H1 (cell line): ENCODE measurements at regions not wholly inside any gene's neighbourhood (a gene's known extent, or its start where the extent isn't known, plus 50 kb on each side); places are given as distances from the start of the nearest gene placed in this dataset.

ENCODE experiments used
- CTCF ChIA-PET: fragments of 300-600 bp; sonication (Branson Sonifier 250); formaldehyde crosslinking; loops from one replicate; lab custom pipeline; 2021; ENCODE audit not compliant: partially characterized antibody; lab: Charles Lee
- POLR2A ChIA-PET: fragments of 300-600 bp; sonication (Branson Sonifier 250); formaldehyde crosslinking; loops from one replicate; lab custom pipeline; 2021; ENCODE audit warnings: inconsistent platforms; ENCODE audit not compliant: partially characterized antibody; lab: Charles Lee
- DNase-seq, 2 experiments: peaks; one replicate each; pipeline versions ENCODE4 v3.0.0 to v3.0.0-alpha.2; 2010 to 2022; ENCODE audit warnings: low spot score in 2 of 2, low read depth in 1 of 2, mixed read lengths in 1 of 2
- FAIRE-seq: peaks from 2 replicates; lab custom pipeline; 2011; peaks lifted over from hg19 to GRCh38; lab: Jason Lieb, UNC
- H2AFZ ChIP-seq: 2 replicates; pipeline ENCODE4 v1.8.1; 2012; ENCODE audit warnings: low read length, inconsistent platforms
- H2AK5ac ChIP-seq: 2 replicates; pipeline ENCODE4 v1.6.1; 2013; ENCODE audit warnings: low read depth, low read length
- H2BK120ac ChIP-seq: replicated peaks from 2 replicates; pipeline ENCODE3; 2013; ENCODE audit warnings: low read depth, low read length, inconsistent platforms
- H2BK12ac ChIP-seq: 2 replicates; pipeline ENCODE4 v1.6.1; 2013; ENCODE audit warnings: low read depth, low read length
- H2BK15ac ChIP-seq: 2 replicates; pipeline ENCODE4 v1.6.1; 2013; ENCODE audit warnings: low read length
- H2BK20ac ChIP-seq: 2 replicates; pipeline ENCODE4 v1.6.1; 2013; ENCODE audit warnings: low read length
- H2BK5ac ChIP-seq: 2 replicates; pipeline ENCODE4 v1.6.1; 2013; ENCODE audit warnings: low read depth, low read length
- H3K14ac ChIP-seq: 2 replicates; pipeline ENCODE4 v1.6.1; 2013; ENCODE audit warnings: inconsistent platforms; ENCODE audit not compliant: insufficient read length
- H3K18ac ChIP-seq: 2 replicates; pipeline ENCODE4 v1.6.1; 2013; ENCODE audit warnings: low read length; ENCODE audit errors: extremely low read depth
- H3K23ac ChIP-seq: 2 replicates; pipeline ENCODE4 v1.6.1; 2013; ENCODE audit warnings: inconsistent platforms; ENCODE audit not compliant: insufficient read length
- H3K23me2 ChIP-seq: 2 replicates; pipeline ENCODE4 v1.6.1; 2013; ENCODE audit warnings: low read depth, low read length
- H3K27ac ChIP-seq: 2 replicates; pipeline ENCODE4 v1.6.1; 2011; ENCODE audit warnings: low read depth, low read length, inconsistent platforms
- H3K27me3 ChIP-seq, 4 experiments: replicated peaks in 1 of 4; 1 replicate in 1 of 4; 2 replicates in 3 of 4; pipeline versions ENCODE4 v1.6.1 to v1.8.1; 2011 to 2013; ENCODE audit warnings: low read length in 3 of 4, mild to moderate bottlenecking in 3 of 4, inconsistent platforms in 2 of 4, mixed read lengths in 2 of 4, moderate library complexity in 1 of 4; ENCODE audit not compliant: control insufficient read depth in 3 of 4, insufficient read depth in 3 of 4; ENCODE audit errors: extremely low read depth in 1 of 4
- H3K36me3 ChIP-seq, 4 experiments: 2 replicates each; pipeline versions ENCODE4 v1.6.1 to v1.8.1; 2011 to 2013; ENCODE audit warnings: mild to moderate bottlenecking in 4 of 4, low read length in 3 of 4, moderate library complexity in 2 of 4, control low read depth in 1 of 4, inconsistent platforms in 1 of 4; ENCODE audit not compliant: insufficient read depth in 4 of 4, control insufficient read depth in 2 of 4
- H3K4ac ChIP-seq: replicated peaks from 2 replicates; pipeline ENCODE3; 2013; ENCODE audit warnings: low read length, low read depth, mixed read lengths, inconsistent platforms; ENCODE audit not compliant: insufficient read length
- H3K4me1 ChIP-seq, 4 experiments: replicated peaks in 1 of 4; 1 replicate in 1 of 4; 2 replicates in 3 of 4; pipeline versions ENCODE4 v1.6.1 to v1.8.1; 2011 to 2013; ENCODE audit warnings: low read length in 3 of 4, inconsistent platforms in 2 of 4, mixed read lengths in 1 of 4; ENCODE audit not compliant: insufficient read depth in 4 of 4, control insufficient read depth in 3 of 4
- H3K4me2 ChIP-seq, 2 experiments: 2 replicates each; pipeline versions ENCODE4 v1.6.1 to v1.8.1; 2011 to 2013; ENCODE audit warnings: low read depth in 2 of 2, low read length in 2 of 2, control low read depth in 1 of 2, inconsistent platforms in 1 of 2, mild to moderate bottlenecking in 1 of 2; ENCODE audit not compliant: insufficient read depth in 1 of 2
- H3K4me3 ChIP-seq, 4 experiments: fragments of 200-600, 300-600 bp in 1 of 4; sonication (generic), shearing (Covaris generic), sonication (Bioruptor Twin) in 1 of 4; 2 replicates each; pipeline versions ENCODE4 v1.5.1 to v1.8.1; 2011 to 2016; ENCODE audit warnings: low read length in 4 of 4, low read depth in 3 of 4, control low read depth in 2 of 4, inconsistent platforms in 2 of 4, mild to moderate bottlenecking in 2 of 4, mixed read lengths in 1 of 4, moderate library complexity in 1 of 4; ENCODE audit not compliant: insufficient read depth in 2 of 4; ENCODE audit errors: extremely low read depth in 1 of 4
- H3K56ac ChIP-seq: replicated peaks from 2 replicates; pipeline ENCODE3; 2013; ENCODE audit warnings: low read depth, mild to moderate bottlenecking, mixed read lengths, low read length, inconsistent platforms; ENCODE audit not compliant: insufficient read length
- H3K79me1 ChIP-seq: 2 replicates; pipeline ENCODE4 v1.6.1; 2013; ENCODE audit warnings: low read depth, low read length, control low read depth
- H3K79me2 ChIP-seq, 2 experiments: 2 replicates each; pipeline versions ENCODE4 v1.6.1 to v1.8.1; 2012 to 2013; ENCODE audit warnings: low read length in 2 of 2, mild to moderate bottlenecking in 2 of 2, inconsistent platforms in 1 of 2; ENCODE audit not compliant: insufficient read depth in 2 of 2, control insufficient read depth in 1 of 2
- H3K9ac ChIP-seq, 4 experiments: replicated peaks in 1 of 4; 1 replicate in 1 of 4; 2 replicates in 3 of 4; pipeline versions ENCODE4 v1.6.1 to v1.8.1; 2011 to 2013; ENCODE audit warnings: low read depth in 3 of 4, low read length in 3 of 4, control low read depth in 2 of 4, mild to moderate bottlenecking in 2 of 4, moderate library complexity in 2 of 4, inconsistent platforms in 1 of 4; ENCODE audit errors: extremely low read depth in 1 of 4
- H3K9me3 ChIP-seq, 2 experiments: 2 replicates each; pipeline versions ENCODE4 v1.6.1 to v1.8.1; 2012 to 2013; ENCODE audit warnings: mild to moderate bottlenecking in 2 of 2, moderate library complexity in 2 of 2, control low read depth in 1 of 2, inconsistent platforms in 1 of 2, low read depth in 1 of 2, low read length in 1 of 2, mixed read lengths in 1 of 2; ENCODE audit not compliant: insufficient read depth in 2 of 2
- H4K20me1 ChIP-seq, 2 experiments: replicated peaks in 1 of 2; 2 replicates each; pipeline versions ENCODE3 to v1.8.1; 2011 to 2013; ENCODE audit warnings: inconsistent platforms in 2 of 2, low read length in 2 of 2, mild to moderate bottlenecking in 1 of 2; ENCODE audit not compliant: insufficient read depth in 2 of 2, control insufficient read depth in 1 of 2
- H4K5ac ChIP-seq: 2 replicates; pipeline ENCODE4 v1.6.1; 2013; ENCODE audit warnings: low read length, low read depth, mixed read lengths, inconsistent platforms; ENCODE audit not compliant: insufficient read length
- H4K8ac ChIP-seq: 2 replicates; pipeline ENCODE4 v1.8.0; 2013; ENCODE audit warnings: mild to moderate bottlenecking, moderate library complexity, low read length, inconsistent platforms; ENCODE audit not compliant: insufficient read depth; ENCODE audit errors: extremely low read depth
- H4K91ac ChIP-seq: replicated peaks from 2 replicates; pipeline ENCODE3; 2013; ENCODE audit warnings: low read length, mixed read lengths, inconsistent platforms; ENCODE audit not compliant: insufficient read length
- EP300 ChIP-seq, 2 experiments: IDR thresholded peaks; 1 replicate in 1 of 2; 2 replicates in 1 of 2; pipeline ENCODE4 v1.6.1; 2011 to 2012; ENCODE audit warnings: low read depth in 2 of 2, low read length in 2 of 2, mild to moderate bottlenecking in 2 of 2, borderline replicate concordance in 1 of 2, inconsistent platforms in 1 of 2, moderate library complexity in 1 of 2
- GTF2F1 ChIP-seq: IDR thresholded peaks from 2 replicates; pipeline ENCODE4 v1.6.1; 2012; ENCODE audit warnings: low read depth, low read length, improper control_type of control experiment, borderline replicate concordance
- KDM5A ChIP-seq: fragments of 200-600 bp; IDR thresholded peaks from 2 replicates; pipeline ENCODE4 v1.7.1; 2012; ENCODE audit warnings: mild to moderate bottlenecking, low read length, inconsistent platforms, mixed read lengths
- MAFK ChIP-seq: IDR thresholded peaks from 2 replicates; pipeline ENCODE4 v1.6.1; 2012; ENCODE audit warnings: low read depth, mild to moderate bottlenecking, improper control_type of control experiment, low read length
- POLR2AphosphoS5 ChIP-seq: IDR thresholded peaks from 2 replicates; pipeline ENCODE4 v1.6.1; 2011; ENCODE audit warnings: low read depth, low read length
- RNF2 ChIP-seq: fragments of 200-900, 300-1000 bp; sonication (generic); IDR thresholded peaks from 2 replicates; pipeline ENCODE4 v1.7.1; 2016; ENCODE audit warnings: borderline replicate concordance, low read depth, mild to moderate bottlenecking, antibody characterized with exemption, low read length; ENCODE audit not compliant: poor library complexity, severe bottlenecking; ENCODE audit errors: missing control alignments
- SUZ12 ChIP-seq: fragments of 200-600 bp; sonication (generic); IDR thresholded peaks from 2 replicates; pipeline ENCODE4 v1.6.1; 2012; ENCODE audit warnings: mild to moderate bottlenecking, inconsistent platforms, low read length, moderate library complexity, mixed read lengths
- TAF1 ChIP-seq: IDR thresholded peaks from 2 replicates; pipeline ENCODE4 v1.6.1; 2011; ENCODE audit warnings: mild to moderate bottlenecking, low read depth, low read length
- WGBS, 2 experiments: shearing (Covaris generic) in 1 of 2; methylation state at CpG; one replicate each; pipeline versions ENCODE4 v1.1.6 to v1.1.7; 2013 to 2015; ENCODE audit warnings: low lambda C conversion rate in 2 of 2, mixed read lengths in 2 of 2, inconsistent platforms in 1 of 2, low coverage in 1 of 2, missing lambda C conversion rate in 1 of 2; ENCODE audit not compliant: insufficient replicate concordance in 2 of 2, insufficient coverage in 1 of 2, insufficient read length in 1 of 2; ENCODE audit errors: extremely low coverage in 1 of 2, missing lambda C conversion rate in 1 of 2; 5-methylcytosine and 5-hydroxymethylcytosine counted together
- TF ChIP-seq, protein P1 (sequence below), 3 experiments: IDR thresholded peaks; 1 replicate in 2 of 3; 2 replicates in 1 of 3; pipeline versions ENCODE4 v1.5.1 to v1.6.1; 2011; ENCODE audit warnings: low read length in 3 of 3, mild to moderate bottlenecking in 3 of 3, inconsistent platforms in 2 of 3, low read depth in 1 of 3, moderate library complexity in 1 of 3; ENCODE audit not compliant: insufficient read depth in 1 of 3; ENCODE audit errors: control extremely low read depth in 1 of 3
- TF ChIP-seq, protein P2 (sequence below): IDR thresholded peaks from 2 replicates; pipeline ENCODE4 v1.6.1; 2012; ENCODE audit warnings: inconsistent platforms
- TF ChIP-seq, protein P3 (sequence below): IDR thresholded peaks from 2 replicates; pipeline ENCODE4 v1.6.1; 2011; ENCODE audit warnings: low read depth, mild to moderate bottlenecking, low read length; ENCODE audit not compliant: insufficient read depth

DNA sequence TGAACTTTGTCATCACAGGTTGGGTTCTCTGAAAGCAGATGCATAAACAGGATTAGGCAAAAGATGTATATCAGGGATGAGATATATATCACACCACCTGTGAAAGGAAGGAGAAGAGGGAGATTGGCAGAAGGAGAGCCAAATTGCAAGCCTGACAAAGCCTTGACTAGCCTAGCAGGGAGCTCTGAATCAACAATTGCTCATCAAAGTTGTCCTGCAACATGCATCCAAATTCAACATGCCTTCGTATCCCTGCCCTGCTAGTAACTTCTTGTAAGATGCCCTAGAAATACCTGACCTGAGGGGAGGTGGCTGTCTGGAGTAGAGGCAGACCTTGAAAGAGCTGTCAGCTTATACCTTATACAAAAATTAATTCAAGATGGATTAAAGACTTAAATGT, 207.1 kb upstream of the HTR1E start:
- no peak overlapping the region for H3K14ac ChIP-seq
- WGBS, 2 experiments = 67% methylated on average over 1 of the region's 1 CpG; no CpG with 5 or more reads in 1 of the 2 experiments
- H3K18ac ChIP-seq = no peak overlapping the region
- H3K27me3 ChIP-seq = no peaks in the 10 kb centered on the region
- no peak overlapping the region for H3K23ac ChIP-seq
- no peaks in the 10 kb centered on the region for H3K36me3 ChIP-seq
- H3K4ac ChIP-seq = no peak overlapping the region
- H4K5ac ChIP-seq = no peak overlapping the region
- H2BK20ac ChIP-seq = no peak overlapping the region
- H3K23me2 ChIP-seq = no peaks in the 10 kb centered on the region
- no peak overlapping the region for H2BK15ac ChIP-seq
- H2AK5ac ChIP-seq = no peak overlapping the region
- H3K9ac ChIP-seq = no peak overlapping the region
- no peak overlapping the region for H3K56ac ChIP-seq
- H3K9me3 ChIP-seq = peaks cover 3 to 13% of the 10 kb centered on the region in 2 experiments; a peak in 2 of 4 replicates
- H4K91ac ChIP-seq = no peak overlapping the region
- H2BK5ac ChIP-seq = no peak overlapping the region
- no peaks in the 10 kb centered on the region for H4K20me1 ChIP-seq
- H2AFZ ChIP-seq = no peak overlapping the region
- H3K4me1 ChIP-seq = no peaks in the 10 kb centered on the region
- no peak overlapping the region for H3K27ac ChIP-seq
- FAIRE-seq (no peak), DNase-seq (no peak)
- no peak overlapping the region for H2BK12ac ChIP-seq
- no peaks in the 10 kb centered on the region for H3K79me1 ChIP-seq
- no peaks in the 10 kb centered on the region for H3K79me2 ChIP-seq
- no peak overlapping the region for H2BK120ac ChIP-seq
- ChIA-PET CTCF (no interaction called here), POLR2A (no interaction called here)
- H3K4me2 ChIP-seq = no peak overlapping the region
- no peak overlapping the region for H4K8ac ChIP-seq
- H3K4me3 ChIP-seq = no peak overlapping the region
- TF ChIP-seq EP300 (IDR thresholded peaks at IDR 0.05; ENCODE audit: borderline replicate concordance in 1 of 2, low read depth in 2 of 2, low read length in 2 of 2) (no peak), RNF2 (no peak), KDM5A (no peak), SUZ12 (no peak), GTF2F1 (no peak), POLR2AphosphoS5 (no peak), TAF1 (no peak), MAFK (no peak)
- TF ChIP-seq, protein P1, sequence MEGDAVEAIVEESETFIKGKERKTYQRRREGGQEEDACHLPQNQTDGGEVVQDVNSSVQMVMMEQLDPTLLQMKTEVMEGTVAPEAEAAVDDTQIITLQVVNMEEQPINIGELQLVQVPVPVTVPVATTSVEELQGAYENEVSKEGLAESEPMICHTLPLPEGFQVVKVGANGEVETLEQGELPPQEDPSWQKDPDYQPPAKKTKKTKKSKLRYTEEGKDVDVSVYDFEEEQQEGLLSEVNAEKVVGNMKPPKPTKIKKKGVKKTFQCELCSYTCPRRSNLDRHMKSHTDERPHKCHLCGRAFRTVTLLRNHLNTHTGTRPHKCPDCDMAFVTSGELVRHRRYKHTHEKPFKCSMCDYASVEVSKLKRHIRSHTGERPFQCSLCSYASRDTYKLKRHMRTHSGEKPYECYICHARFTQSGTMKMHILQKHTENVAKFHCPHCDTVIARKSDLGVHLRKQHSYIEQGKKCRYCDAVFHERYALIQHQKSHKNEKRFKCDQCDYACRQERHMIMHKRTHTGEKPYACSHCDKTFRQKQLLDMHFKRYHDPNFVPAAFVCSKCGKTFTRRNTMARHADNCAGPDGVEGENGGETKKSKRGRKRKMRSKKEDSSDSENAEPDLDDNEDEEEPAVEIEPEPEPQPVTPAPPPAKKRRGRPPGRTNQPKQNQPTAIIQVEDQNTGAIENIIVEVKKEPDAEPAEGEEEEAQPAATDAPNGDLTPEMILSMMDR (IDR thresholded peaks at IDR 0.05; ENCODE audit: control extremely low read depth in 1 of 3, insufficient read depth in 1 of 3, low read depth in 1 of 3, low read length in 3 of 3) = no peak
- TF ChIP-seq, protein P2, sequence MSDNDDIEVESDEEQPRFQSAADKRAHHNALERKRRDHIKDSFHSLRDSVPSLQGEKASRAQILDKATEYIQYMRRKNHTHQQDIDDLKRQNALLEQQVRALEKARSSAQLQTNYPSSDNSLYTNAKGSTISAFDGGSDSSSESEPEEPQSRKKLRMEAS = no peak
- TF ChIP-seq, protein P3, sequence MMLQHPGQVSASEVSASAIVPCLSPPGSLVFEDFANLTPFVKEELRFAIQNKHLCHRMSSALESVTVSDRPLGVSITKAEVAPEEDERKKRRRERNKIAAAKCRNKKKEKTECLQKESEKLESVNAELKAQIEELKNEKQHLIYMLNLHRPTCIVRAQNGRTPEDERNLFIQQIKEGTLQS = no peak
